ENCODE measurements at regions not wholly inside any gene's neighbourhood (a gene's known extent, or its start where the extent isn't known, plus 50 kb on each side); places are given as distances from the start of the nearest gene placed in this dataset.

- Histone ChIP-seq H3K27me3 (ENCODE audit: insufficient read depth, poor library complexity, severe bottlenecking) (peaks cover 72% of the 10 kb centered on the region), H3K4me3 (replicated peaks; ENCODE audit: insufficient read depth, low read length) (no peak overlapping the region), H3K27ac (replicated peaks) (no peak overlapping the region)
- DNase-seq (ENCODE audit: low read depth in 1 of 2, low spot score in 1 of 2): peak; percentile 75 to 82
- TF ChIP-seq GABPA (IDR thresholded peaks at IDR 0.05; ENCODE audit: low read depth): no peak
- TF ChIP-seq REST (IDR thresholded peaks at IDR 0.05; ENCODE audit: insufficient replicate concordance, low read depth): peak; percentile 67
- TF ChIP-seq, protein P1, sequence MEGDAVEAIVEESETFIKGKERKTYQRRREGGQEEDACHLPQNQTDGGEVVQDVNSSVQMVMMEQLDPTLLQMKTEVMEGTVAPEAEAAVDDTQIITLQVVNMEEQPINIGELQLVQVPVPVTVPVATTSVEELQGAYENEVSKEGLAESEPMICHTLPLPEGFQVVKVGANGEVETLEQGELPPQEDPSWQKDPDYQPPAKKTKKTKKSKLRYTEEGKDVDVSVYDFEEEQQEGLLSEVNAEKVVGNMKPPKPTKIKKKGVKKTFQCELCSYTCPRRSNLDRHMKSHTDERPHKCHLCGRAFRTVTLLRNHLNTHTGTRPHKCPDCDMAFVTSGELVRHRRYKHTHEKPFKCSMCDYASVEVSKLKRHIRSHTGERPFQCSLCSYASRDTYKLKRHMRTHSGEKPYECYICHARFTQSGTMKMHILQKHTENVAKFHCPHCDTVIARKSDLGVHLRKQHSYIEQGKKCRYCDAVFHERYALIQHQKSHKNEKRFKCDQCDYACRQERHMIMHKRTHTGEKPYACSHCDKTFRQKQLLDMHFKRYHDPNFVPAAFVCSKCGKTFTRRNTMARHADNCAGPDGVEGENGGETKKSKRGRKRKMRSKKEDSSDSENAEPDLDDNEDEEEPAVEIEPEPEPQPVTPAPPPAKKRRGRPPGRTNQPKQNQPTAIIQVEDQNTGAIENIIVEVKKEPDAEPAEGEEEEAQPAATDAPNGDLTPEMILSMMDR (IDR thresholded peaks at IDR 0.05; ENCODE audit: insufficient read depth, low read length): peak; percentile 86
These were observed 79.8 kb downstream of the RHCG start for GRCh38 chr15:89416339-89417183.

- Histone ChIP-seq H3K4me3 (replicated peaks; ENCODE audit: insufficient read depth, low read length) (no peak overlapping the region), H3K27me3 (ENCODE audit: insufficient read depth, poor library complexity, severe bottlenecking) (peaks cover 81% of the 10 kb centered on the region), H3K27ac (replicated peaks) (no peak overlapping the region)
- TF ChIP-seq GABPA (IDR thresholded peaks at IDR 0.05; ENCODE audit: low read depth) (no peak), REST (IDR thresholded peaks at IDR 0.05; ENCODE audit: insufficient replicate concordance, low read depth) (no peak), POLR2AphosphoS5 (IDR thresholded peaks at IDR 0.05; ENCODE audit: low read depth) (no peak)
- TF ChIP-seq, protein P1 (IDR thresholded peaks at IDR 0.05; ENCODE audit: insufficient read depth, low read length): no peak
- no peak for DNase-seq (ENCODE audit: low read depth in 1 of 2, low spot score in 1 of 2)
These were observed 79.9 kb upstream of the POLG start for GRCh38 chr15:89414571-89414970.

DNA sequence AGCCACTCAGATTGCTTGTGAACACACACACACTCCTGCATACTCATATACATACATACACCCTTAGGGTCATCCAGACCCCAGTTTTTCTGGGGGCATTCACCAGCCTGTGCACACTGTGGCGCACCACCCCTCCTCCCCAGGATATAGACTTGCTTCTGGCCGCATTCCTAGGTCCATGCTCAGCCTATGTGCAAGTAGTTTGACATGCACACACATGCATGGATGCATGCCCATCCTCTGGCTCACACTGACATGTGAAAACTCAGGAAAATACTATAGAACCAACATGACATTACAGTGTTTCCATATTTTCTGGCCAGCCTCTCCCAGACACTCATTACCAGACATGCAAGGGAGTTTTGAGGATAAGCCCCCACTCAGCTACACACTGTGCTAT lies 79.3 kb upstream of the POLG start:
- no peak for DNase-seq (ENCODE audit: low read depth in 1 of 2, low spot score in 1 of 2)
- H3K4me3 ChIP-seq (replicated peaks; ENCODE audit: insufficient read depth, low read length): no peak overlapping the region
- peaks cover 84% of the 10 kb centered on the region for H3K27me3 ChIP-seq (ENCODE audit: insufficient read depth, poor library complexity, severe bottlenecking)
- H3K27ac ChIP-seq (replicated peaks): no peak overlapping the region
- TF ChIP-seq POLR2AphosphoS5 (IDR thresholded peaks at IDR 0.05; ENCODE audit: low read depth): no peak

GRCh38 chr15:89412905-89413411 lies 78.3 kb upstream of the POLG start:
- DNase-seq (ENCODE audit: low read depth in 1 of 2, low spot score in 1 of 2): no peak
- no peak overlapping the region for H3K4me3 ChIP-seq (replicated peaks; ENCODE audit: insufficient read depth, low read length)

More at GRCh38 chr15:89412905-89413411, 78.3 kb upstream of the POLG start:
- TF ChIP-seq, protein P1 (IDR thresholded peaks at IDR 0.05; ENCODE audit: insufficient read depth, low read length): no peak
- no peak for TF ChIP-seq SPI1 (IDR thresholded peaks at IDR 0.05; ENCODE audit: borderline replicate concordance, low read depth)
- TF ChIP-seq REST (IDR thresholded peaks at IDR 0.05; ENCODE audit: insufficient replicate concordance, low read depth): no peak
- TF ChIP-seq POLR2AphosphoS5 (IDR thresholded peaks at IDR 0.05; ENCODE audit: low read depth): no peak
- no peak for TF ChIP-seq GABPA (IDR thresholded peaks at IDR 0.05; ENCODE audit: low read depth)
- Histone ChIP-seq H3K27me3 (ENCODE audit: insufficient read depth, poor library complexity, severe bottlenecking) (peaks cover 88% of the 10 kb centered on the region), H3K27ac (replicated peaks) (no peak overlapping the region)

Data from HL-60 (cell line).